ENCODE measurements at regions not wholly inside any gene's neighbourhood (a gene's known extent, or its start where the extent isn't known, plus 50 kb on each side); places are given as distances from the start of the nearest gene placed in this dataset.

DNA sequence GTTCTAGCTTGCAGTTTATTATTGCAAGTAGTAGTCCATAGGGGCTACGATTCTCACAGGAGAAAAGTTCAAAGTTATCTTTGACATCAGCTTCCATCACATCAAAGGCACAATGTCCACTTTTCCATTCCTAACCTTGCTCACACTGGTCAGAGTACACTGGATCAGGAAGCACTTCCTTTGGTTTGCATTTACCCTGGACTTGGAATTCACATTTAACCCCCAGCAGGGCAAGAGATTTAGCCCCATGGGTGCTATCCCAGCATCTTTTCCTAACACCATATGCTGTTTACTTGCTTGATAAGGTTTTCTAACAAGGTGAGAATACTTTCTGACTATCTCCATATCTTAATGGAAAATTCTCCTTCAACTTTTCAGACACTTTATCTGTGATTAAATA lies 55.6 kb upstream of the ASTN2 start:
- TF ChIP-seq, protein P1, sequence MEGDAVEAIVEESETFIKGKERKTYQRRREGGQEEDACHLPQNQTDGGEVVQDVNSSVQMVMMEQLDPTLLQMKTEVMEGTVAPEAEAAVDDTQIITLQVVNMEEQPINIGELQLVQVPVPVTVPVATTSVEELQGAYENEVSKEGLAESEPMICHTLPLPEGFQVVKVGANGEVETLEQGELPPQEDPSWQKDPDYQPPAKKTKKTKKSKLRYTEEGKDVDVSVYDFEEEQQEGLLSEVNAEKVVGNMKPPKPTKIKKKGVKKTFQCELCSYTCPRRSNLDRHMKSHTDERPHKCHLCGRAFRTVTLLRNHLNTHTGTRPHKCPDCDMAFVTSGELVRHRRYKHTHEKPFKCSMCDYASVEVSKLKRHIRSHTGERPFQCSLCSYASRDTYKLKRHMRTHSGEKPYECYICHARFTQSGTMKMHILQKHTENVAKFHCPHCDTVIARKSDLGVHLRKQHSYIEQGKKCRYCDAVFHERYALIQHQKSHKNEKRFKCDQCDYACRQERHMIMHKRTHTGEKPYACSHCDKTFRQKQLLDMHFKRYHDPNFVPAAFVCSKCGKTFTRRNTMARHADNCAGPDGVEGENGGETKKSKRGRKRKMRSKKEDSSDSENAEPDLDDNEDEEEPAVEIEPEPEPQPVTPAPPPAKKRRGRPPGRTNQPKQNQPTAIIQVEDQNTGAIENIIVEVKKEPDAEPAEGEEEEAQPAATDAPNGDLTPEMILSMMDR (IDR thresholded peaks at IDR 0.05), result no peak
- TF ChIP-seq POLR2A (IDR thresholded peaks at IDR 0.05), result no peak
